Stimulated activated CD4-positive, alpha-beta T cell treated with anti-CD3 and anti-CD28 coated beads, Interleukin-4, amount 100 ng/mL, for 4 hours (primary cell): ENCODE measurements at regions not wholly inside any gene's neighbourhood (a gene's known extent, or its start where the extent isn't known, plus 50 kb on each side); places are given as distances from the start of the nearest gene placed in this dataset.

Source experiments
- DNase-seq, 2 experiments: peaks; one replicate each; pipeline ENCODE4 v3.0.0-alpha.2; 2020

DNA sequence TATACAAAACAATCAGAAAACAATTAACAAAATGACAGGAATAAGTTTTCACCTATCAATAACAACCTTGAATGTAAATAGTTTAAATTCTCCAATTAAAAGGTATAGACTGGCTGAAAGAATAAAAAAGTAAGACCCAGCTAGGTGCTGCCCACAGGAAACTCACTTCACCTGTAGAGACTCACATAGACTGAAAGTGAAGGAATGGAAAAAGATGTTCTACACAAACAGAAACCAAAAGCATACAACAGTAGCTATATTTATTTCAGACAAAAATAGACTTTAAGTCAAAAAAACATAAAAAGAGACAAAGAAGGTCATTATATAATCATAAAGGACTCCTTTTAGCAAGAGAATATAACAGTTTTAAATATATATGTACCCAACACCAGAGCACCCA is 152.4 kb upstream of the PWP1 start:
- DNase-seq: no peak

DNA sequence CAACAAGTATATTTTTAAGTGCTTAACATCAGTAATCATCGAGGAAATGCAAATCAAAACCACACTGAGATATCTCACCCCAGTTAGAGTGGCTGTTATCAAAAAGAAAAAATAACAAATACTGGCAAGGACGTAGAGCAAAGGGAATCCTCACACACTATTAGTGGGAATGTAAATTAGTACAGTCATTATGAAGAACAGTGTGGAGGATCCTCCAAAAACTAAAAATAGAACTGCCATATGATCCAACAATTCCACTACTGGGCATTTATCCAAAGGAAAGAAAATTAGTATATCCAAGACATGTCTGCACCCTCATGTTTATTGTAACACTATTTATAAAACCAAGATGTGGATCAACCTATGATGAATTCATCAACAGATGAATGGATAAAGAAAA is 149.0 kb upstream of the PWP1 start:
- DNase-seq: no peak

DNA sequence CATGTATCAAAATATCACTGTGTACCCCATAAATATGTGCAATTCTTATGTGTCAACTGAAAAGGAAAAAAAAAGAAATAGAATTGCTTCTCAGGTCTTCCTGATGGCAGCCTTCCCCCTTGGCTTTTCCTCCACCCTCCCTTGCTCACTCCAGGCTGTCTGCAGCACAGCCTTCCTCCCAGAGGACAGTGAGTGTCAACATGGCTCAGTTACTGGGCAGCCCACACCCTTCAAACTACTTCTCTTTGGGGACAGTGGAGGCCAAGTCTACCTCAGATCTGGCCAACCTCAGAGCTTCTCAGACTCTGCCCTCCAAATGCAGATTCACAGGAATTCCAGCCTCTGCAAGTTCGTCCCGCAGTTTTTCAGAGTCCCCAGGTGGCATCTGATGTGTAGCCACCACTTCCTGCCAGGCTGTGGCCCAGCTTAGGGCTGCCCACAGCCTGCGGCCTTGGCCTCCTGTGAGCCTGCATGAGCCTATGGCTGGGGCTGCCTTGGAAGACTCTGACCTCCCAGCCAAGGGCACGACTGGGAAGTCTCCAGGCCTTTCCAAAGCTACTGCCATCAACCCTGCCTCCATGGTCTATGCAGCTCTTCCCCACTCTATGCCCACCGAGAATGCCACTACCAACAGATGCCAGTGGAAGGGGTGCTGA is 148.0 kb upstream of the PWP1 start:
- DNase-seq: no peak

DNA sequence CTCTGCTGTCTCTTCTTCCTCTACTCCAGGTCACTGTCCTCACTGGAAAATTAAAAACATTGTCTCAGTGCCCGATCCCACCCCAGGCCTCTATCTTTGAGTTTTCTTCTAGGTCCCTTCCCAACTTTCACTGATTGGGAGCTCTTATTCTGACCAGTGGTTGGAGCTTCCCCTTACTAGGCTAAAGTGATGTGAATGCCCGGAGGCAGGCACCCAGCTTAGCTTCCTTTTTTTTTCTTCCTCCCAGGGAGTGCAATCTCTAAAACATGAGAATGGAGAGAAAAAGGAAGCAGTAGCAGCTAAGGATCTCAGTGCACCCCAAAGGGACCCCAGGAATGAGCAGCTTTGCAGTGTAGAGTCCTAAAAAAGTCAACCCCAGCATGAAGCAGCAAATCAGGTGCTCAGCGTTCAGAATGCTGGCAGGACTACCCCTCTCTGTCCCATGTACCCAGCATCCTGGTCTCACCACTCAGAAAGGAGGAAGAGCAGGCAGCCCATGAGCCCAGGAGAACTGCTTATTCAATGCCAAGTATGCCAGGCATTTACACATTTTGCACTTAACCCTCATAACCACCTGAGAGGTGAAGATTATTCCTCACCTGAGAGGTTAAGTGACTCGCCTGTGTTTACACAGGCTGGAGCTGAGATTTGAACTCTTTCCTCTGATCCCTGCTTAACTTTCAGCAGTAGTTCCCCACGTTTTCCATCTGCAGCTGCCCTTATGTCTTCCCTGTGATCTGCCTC is 146.2 kb upstream of the PWP1 start:
- no peak for DNase-seq

DNA sequence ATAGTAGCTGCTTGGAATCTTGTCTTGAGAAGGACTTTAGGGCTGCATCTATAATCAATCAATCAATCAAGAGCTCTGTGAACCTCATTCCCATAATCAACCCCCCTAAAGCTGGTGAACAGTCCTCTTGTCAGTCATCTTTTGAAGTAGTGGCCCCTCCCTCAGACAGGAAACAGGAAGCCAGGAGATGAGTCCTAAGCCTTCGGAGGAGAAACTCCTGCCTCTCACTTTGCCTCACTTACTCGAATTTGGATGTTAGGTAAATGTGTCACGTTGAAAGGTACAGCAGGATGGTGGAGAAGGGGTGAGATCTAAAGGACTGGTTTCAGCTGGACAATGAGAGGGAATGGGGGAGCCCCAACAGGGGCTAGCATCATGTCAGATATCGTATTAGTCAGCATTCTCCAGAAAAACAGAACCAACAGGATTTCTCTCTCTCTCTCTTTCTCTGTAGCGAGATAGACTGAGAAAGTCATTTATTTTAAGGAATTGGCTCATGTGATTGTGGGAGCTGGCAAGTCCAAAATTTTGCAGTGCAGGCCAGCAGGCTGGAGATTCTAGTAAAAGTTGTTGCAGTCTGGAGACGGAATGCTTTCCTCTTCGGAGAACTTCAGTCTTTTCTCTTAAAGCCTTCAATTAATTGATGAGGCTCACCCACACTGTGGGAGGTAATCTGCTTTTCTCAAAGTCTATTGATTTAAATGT is 144.4 kb upstream of the PWP1 start:
- no peak for DNase-seq

DNA sequence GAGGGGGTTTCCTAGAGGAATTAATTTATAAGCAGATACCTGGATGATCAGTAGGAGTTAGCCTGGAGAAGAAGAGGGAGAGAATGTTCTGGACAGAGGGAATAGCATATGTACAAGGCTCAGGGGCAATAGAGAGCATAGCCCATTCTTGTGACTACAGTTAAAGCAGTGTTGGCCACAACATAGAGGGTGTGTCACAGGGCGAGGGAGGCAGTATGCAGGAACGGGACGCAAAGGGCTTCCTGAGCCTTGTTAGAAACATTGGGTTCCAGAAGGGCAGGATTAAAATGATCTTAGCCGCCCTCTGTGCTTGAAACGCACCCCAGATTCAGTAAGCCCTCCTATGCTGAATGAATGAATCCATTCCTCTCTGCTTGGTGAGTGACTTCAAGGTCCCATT is 142.2 kb upstream of the PWP1 start:
- DNase-seq: no peak

DNA sequence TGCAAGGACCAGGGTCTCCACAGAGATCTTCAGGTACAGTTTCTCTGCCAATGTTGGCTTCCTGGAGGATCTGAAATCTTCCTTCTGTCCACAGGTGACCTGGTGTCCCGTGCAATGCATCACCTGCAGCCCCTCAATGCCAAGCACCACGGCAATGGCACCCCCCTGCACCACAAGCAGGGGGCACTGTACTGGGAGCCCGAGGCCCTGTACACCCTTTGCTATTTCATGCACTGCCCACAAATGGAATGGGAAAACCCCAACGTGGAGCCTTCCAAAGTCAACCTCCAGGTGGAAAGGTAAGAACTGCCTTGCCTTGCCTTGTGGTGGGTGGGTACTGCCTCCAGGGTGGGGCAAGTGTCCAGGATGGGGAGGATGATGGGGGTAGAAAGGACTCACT is 141.8 kb upstream of the PWP1 start:
- no peak for DNase-seq

DNA sequence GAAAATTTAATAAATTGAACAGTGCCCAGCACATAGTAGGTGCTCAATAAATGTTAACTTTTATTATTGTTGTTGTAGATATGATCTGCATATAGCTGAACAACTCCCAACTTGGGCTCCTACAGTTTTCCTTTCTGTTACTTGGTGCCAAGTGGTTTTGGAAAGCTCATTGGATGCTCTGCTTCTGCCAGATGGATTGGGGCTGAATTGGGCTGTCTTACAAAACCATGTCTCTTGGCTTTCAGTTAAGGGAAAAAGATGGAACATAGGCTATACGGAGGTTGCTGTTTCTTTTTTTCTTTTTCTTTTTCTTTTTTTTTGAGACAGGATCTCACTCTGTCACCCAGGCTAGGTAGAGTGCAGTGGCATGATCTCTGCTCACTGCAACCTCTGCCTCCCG is 140.7 kb upstream of the PWP1 start:
- DNase-seq: no peak

DNA sequence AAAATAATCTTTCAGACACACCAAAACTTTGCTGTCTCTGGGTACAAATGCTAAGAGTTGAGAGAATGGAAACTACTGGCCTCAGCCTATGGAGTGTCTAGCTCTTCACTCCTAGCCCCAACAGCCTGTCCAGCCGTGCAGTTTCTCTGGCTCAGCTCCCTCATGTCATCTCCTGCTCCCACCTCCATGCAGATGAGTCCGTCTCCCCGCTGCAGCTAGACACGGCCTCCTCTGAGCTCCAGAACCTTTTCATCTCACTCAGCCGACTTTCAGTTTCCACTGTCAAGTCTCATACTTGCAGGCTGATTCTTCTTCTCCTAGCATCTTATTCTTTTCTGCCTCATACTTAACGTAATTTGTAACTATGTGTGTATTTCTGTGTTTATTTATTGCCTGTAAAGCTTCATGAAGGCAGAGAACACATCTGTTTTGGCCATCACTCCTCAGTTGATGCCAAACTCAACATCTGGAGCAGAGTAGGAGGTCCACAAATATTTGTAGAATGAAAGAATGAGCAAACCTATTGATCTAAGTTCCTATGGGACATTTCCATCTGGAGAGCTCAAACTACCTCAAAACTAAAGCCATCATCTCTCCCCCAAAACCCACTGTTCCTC is 139.8 kb upstream of the PWP1 start:
- no peak for DNase-seq

DNA sequence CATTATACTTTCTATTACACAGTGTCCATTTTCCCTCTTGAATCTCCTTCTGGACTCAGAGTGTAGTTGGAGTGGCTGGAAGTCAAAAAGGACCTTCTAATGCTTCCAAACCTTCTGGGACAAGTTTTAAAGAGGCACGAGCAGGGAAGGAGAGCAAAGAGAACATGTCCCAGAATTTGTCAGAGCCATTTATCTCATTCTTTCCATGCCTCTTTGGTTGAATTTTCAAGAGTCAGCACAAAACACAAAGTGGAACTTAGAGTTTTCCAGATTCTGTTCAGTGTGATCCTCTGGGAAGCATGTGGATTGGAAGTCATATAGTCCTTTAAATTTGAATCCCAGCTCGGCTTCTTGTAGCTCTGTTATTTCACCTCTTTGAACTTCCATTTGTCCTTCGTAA is 138.2 kb upstream of the PWP1 start:
- no peak for DNase-seq

DNA sequence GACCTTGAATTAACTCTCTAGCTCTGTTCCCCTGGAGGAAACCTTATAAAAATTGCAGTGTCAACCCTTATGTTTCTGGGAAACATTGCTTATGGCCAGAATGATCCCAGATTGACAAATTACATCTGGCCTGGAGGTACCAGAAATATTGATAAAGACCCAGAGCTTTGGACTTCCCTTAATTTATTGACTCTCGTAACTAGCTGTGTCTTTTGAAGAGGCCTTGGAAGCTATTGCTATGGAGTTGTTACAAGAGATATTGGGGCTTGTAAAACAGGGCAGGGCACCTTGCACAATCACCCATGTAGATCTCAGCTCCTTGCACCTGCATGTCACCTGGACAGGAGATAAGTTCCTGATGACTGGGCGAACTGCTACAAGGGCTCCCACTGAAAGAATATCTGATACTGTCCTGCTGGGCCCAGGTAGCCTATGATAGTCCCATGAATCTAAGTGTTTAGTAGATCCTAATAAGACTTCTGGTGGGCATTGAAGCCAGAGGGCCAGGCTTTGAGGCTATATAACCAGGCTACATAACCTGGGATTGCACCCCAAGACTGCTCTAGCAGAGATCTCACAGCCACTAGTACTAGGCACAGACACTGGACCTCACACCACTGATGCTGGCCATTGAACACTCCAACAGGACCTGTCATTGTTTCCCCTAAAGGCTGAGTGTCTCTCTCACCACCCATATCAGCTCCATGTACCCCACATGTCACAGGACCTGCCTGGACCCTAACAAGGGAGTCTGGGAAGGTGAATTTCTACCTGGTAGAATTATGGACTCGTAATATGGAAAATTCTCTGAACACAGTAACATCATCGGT is 135.7 kb upstream of the PWP1 start:
- no peak for DNase-seq

DNA sequence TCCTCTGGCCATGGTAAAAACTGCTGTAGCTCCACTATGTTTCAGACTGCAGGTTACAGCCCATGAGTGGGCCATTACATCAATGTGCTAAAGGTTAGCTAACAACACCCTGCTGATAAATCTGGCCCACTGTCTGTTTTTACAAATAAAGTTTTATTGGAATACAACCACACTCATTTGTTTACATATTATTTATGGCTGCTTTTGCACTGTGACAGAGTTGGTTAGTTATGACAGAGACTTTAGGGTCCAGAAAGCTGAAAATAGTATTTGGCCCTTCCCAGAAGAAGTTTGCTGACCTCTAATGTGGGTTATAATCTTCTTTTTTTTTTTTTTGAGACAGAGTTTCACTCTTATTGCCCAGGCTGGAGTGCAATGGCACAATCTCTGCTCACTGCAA is 134.2 kb upstream of the PWP1 start:
- no peak for DNase-seq

DNA sequence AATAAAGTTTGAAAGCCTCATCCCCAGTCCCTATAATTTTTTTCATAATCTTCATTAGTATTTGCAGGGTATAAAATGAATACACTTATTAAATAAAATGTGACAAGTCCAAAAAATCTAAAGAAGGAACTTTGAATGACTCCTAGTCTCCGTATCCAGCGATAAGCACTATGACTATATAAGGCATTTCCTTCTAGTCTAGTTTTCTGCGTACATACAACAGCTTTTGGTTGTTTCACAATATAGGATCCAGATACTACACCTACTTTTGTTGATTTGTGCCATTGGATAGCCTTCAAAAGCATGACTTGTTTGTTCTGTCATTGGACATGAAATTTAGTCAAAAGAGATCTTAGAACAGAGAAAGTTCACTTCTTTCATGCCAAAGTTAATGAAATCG is 133.3 kb upstream of the PWP1 start:
- DNase-seq: no peak

DNA sequence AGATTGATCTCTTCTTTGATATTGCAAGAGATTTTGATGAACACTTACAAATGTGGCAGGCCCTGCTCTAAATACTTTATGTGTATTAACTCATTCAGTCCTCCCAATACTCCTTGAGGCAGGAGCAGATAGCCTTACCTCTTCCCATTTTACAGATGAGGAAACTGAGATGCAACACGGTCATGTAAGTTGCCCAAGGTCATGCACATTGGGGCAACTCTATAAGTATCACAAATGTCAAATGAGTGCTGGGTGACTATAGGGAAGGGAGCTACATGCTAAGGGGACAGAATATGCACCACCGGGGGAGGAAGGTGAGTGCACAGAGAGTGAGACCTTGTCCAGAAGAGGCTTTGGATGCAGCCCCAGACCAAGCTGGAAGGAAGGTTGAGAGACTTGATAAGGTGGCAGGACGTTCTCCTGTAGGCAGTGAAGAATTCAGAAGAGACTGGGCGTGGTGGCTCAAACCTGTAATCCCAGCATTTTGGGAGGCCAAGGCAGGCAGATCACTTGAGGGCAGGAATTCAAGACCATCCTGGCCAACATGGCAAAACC is 132.3 kb upstream of the PWP1 start:
- DNase-seq: no peak

DNA sequence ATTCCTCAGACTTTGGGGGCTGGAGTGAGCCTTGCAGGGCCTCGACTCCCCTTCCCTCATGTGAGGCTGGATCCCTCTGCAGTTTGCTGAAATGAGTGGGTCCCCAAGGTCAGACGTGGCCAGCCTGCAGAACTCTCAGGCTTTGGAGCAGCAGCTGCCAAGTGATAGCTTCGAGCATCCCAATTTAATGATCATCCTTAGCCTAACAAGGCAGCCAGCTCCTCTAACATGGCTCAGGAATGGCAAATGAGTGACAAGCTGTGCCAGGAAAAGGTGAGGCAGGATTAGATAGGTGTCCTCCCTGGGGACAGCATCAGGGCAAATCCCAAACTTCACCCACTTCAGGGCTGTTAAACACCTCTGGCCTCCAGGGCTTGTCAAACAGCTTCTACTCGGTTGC is 130.7 kb upstream of the PWP1 start:
- no peak for DNase-seq

DNA sequence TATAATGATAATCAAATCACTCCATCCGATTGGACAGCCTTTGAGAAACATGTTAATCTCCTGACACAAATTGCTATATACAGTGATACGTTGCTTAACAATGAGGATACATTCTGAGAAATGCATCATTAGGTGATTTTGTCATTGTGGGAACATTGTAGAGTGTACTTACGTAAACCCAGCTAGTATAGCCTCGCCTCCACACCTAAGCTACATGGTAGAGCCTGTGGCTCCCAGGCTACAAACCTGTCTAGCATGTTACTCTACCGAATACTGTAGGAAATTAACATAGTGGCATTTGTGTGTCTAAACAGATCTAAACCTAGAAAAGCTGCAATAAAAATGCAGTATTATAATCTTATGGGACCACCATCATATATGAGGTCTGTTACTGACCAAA is 128.6 kb upstream of the PWP1 start:
- DNase-seq: no peak

DNA sequence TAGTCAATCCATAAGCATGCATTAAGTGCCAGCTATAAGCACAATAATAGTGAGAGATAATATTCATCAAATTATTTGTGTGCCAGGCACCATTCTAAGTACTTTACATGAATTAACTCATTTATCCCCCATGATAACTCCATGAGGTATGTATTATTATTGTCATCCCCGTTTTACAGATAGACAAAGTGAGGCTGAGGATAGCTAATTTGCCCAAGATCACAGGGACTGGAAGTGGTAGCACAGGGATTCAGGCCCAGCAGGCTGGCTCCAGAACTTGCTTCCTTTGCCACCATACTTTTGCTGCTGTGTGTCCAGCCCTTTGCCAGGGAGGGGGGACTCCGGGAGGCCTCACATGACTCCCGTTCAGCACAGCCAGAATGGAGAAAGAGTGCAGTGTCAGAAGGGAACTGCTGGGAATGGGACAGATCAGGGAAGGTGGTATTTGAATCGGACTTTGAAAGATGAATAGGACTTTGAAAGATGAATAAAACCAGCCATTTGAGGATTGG is 128.0 kb upstream of the PWP1 start:
- no peak for DNase-seq

DNA sequence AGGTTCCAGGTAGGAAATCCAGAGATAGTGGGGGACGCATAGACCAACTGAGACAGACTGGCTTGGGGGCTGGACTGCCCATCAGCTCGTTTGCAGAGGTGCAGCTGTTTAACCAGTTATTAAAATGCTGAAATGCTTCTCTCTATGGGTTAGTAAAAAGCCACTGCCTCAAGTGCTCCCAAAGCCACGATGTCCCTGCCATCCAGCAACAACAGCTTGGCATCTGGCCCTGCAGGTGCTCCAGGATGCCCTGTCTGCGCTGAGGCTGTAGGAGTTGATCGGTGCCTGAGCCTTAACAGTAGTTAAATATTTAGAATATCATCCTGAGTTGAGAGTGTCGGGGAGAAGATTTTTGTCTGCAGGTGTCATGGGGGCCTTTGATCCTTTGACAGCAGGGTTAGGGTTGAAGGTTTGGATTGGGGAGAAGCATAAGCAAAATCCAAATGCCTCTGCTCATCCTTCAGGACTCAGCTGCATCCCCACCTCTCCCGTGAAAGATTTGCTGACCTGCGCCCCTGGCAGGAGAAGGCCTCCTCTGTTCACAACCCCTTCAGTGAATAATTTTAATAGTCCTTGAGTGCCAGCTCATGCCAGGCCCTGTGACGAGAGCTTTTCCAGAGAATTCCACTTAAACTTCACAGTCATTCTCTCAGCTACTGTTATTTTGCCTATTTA is 127.3 kb upstream of the PWP1 start:
- DNase-seq: no peak

DNA sequence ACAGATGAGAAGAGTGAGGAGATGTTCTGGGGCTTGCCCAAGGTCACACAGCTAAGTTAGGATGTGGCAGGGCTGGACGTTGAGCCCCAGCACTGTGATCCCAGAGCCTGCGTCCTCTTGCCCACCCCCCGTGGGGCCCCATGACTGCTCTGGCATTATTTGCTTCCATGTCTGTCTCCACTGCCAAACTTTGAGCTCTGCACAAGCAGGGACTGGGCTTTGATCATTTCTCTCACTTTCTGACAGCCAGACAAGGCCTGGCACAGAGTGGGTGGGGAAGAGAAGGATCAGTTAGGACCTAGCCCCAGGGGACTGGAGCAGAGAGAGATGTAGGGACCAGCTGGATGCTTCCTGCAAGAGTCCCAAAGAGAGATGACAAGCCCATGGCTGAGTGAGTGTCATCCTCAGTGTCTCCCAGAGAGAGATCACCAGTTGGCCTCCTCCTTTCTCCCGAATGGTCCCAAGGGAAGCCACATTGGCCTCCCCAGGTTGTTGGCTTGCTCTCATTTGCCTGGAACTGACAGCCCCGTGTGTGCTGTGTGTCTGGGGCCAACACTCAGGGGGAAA is 126.7 kb upstream of the PWP1 start:
- DNase-seq: no peak

DNA sequence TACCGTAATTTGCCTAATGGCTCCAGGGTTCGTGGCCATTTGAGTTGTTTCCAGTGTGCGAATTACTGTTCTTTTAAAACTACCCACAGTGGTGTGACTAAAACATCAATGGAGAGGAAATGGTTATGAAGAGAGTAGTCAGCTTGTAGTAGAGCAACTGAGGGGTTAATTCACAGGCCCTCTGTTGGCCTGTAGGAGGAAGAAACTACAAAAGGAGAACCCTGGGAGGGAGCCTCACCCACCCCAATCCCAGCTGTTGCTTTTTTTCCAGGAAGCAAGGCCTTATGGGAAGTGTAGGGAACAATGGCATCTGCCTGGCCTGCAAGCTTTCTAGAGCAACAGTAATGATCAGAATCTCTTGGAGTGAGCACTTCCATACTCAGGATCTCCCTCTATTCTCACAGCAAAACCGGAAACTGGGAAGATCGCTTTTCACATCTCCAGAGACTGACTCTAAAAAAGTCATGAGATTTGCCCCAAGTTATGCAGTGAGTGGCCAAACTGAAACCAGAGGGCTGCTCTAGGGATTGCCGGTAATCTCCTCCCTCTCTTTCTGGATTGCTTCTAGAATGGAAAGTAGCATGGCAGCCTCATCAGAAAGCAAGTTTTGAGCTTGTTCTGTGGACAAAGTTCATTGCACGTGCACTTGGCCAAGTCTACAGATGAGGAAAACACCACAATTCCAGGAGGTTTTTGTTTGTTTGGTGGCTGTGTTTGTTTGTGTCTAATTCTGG is 125.3 kb upstream of the PWP1 start:
- no peak for DNase-seq

DNA sequence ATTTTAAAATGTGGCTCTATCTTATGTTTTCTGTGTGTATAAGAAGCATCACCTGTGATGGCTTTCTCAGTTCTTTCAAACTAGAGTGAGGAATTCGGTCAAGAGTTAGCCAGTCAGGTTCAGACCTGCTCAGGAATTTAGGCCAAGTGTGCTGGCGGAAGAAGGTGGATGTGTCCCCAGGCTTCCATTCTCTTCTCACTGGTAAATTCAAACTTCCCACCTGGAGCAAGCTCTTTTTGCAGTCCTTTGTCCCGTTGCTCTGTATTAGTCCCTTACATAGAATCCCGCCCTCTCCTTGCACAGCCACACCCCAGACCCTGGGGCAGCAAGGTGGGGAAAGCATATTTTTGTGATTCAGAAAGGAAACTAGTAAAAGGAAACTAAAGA is 124.7 kb upstream of the PWP1 start:
- DNase-seq: no peak
